GM12873 (cell line): ENCODE measurements at regions not wholly inside any gene's neighbourhood (a gene's known extent, or its start where the extent isn't known, plus 50 kb on each side); places are given as distances from the start of the nearest gene placed in this dataset.

Experiments used
- TF ChIP-seq, protein P1 (sequence below): IDR thresholded peaks from 2 replicates; pipeline ENCODE4 v1.5.1; 2012; ENCODE audit warnings: low read depth, mild to moderate bottlenecking, moderate library complexity, low read length, control low read depth; ENCODE audit not compliant: insufficient read depth; ENCODE audit errors: missing control alignments

- TF ChIP-seq, protein P1, sequence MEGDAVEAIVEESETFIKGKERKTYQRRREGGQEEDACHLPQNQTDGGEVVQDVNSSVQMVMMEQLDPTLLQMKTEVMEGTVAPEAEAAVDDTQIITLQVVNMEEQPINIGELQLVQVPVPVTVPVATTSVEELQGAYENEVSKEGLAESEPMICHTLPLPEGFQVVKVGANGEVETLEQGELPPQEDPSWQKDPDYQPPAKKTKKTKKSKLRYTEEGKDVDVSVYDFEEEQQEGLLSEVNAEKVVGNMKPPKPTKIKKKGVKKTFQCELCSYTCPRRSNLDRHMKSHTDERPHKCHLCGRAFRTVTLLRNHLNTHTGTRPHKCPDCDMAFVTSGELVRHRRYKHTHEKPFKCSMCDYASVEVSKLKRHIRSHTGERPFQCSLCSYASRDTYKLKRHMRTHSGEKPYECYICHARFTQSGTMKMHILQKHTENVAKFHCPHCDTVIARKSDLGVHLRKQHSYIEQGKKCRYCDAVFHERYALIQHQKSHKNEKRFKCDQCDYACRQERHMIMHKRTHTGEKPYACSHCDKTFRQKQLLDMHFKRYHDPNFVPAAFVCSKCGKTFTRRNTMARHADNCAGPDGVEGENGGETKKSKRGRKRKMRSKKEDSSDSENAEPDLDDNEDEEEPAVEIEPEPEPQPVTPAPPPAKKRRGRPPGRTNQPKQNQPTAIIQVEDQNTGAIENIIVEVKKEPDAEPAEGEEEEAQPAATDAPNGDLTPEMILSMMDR = no peak
These were observed 947.3 kb upstream of the CRIM1 start for GRCh38 chr2:35408320-35408719.

DNA sequence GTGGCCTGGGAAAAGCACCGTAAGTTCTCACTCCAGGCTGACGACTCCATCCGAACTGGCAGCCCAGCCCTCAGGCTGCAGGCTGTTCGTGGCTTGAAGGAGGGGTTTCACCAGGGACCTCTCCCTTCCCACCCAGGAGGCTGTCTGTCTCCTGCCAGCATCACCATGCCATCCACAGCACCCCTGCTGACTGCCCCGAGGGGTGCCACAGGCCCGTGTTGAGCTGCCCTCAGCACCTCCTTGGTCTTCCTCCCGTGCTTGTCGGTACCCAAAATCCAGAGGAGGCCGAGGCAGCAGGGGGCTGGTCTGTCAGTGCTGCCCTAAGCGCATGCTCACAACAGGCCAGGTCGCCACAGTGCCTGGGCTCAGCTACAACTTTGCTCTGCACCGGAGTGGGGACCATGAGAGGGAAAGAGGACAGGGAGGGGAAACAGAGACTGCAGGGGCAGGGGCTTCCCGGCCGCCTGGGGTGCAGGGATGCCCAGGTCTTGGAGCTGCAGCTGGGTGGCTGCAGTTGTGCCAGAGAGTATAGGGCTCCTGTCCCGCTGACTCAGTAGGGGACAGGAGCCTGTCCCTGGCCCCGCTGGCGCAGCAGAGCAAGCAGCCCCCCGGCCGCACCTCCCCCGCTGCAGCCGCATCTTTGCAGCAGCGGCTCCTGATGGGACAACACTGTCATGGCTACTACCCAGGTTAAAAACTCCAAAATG is 963.7 kb upstream of the CRIM1 start:
- TF ChIP-seq, protein P1 = no peak

DNA sequence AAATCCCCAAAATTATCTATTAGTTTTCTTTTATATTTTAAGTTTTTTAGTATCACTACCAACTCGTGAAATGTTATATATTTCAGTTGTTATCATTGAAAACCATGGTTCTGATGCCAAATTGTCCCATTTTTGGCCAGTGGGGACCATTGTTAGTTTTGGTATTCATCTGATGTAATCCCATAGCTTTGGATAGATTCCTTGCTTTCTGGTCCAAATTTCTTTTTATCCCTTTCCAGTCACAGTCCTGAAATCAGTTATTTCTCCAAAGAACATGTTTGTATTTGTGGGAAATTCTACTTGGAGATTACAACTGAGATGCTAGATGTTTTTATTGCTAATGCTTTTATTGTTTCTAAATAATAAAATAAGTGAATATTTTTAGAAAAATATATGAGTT is 976.8 kb upstream of the CRIM1 start:
- TF ChIP-seq, protein P1 = no peak

- TF ChIP-seq, protein P1 = no peak
These were observed 980.7 kb upstream of the CRIM1 start for GRCh38 chr2:35374845-35375244.

- TF ChIP-seq, protein P1 = no peak
These were observed 989.7 kb upstream of the CRIM1 start for GRCh38 chr2:35365859-35366258.

DNA sequence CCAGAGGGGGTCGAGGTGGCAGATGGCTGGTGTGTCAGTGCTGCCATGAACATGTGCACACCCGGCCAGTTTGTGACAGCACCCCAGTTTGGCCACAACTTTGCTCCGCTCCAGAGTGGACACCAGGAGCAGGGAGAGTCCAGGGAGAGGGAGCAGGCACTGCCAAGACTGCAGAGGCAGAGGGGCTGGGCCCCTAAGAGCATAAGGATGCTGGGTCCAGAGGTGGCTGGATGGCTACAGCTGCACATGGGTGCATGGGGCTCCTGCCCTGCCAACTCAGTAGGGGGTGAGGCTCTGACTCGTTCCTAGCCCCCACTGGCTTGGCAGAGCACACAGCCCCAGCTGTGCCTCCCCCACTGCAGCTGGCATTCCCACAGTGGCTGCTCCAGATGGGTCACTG is 999.2 kb upstream of the CRIM1 start:
- TF ChIP-seq, protein P1 = no peak

DNA sequence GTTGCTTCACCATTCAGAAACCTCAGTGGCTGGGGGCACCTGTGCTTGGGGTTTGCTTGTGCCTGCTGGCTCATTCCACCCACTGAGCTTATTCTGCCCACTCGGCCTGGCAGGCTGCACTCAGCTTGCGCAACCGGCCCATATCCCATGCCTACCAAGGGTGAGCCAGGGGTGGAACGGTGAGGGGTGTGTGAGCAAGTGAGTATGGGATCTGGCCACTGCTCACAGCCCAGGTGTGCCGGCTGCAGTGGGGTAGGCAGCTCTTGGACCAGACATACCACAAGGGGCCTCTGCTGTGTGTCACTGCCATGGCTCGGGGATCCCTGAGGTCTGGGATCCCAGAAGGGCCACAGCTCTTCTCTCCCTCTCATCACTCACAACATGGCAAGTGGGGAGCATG is 1000.5 kb upstream of the CRIM1 start:
- TF ChIP-seq, protein P1 = no peak
